DND-41 (cell line): ENCODE measurements at regions not wholly inside any gene's neighbourhood (a gene's known extent, or its start where the extent isn't known, plus 50 kb on each side); places are given as distances from the start of the nearest gene placed in this dataset.

Experiments
- ATAC-seq: fragments of 200-7000 bp; cut with Tn5 transposase; 3 replicates; pipeline ENCODE4 v1.9.1; 2021; ENCODE audit warnings: low read depth; ENCODE audit not compliant: insufficient read depth
- DNase-seq: peaks from one replicate; pipeline ENCODE4 v3.0.0-alpha.2; 2020
- H2AFZ ChIP-seq: 2 replicates; pipeline ENCODE4 v1.6.0; 2012; ENCODE audit warnings: low read depth, low read length
- H3K27ac ChIP-seq: 2 replicates; pipeline ENCODE4 v1.5.1; 2012; ENCODE audit warnings: low read length, inconsistent platforms
- H3K27me3 ChIP-seq: fragments of 200-600 bp; sonication (generic); 2 replicates; pipeline ENCODE4 v1.6.0; 2012; ENCODE audit warnings: low read length, mild to moderate bottlenecking, inconsistent platforms; ENCODE audit not compliant: insufficient read depth, poor library complexity
- H3K36me3 ChIP-seq: 2 replicates; pipeline ENCODE4 v1.5.1; 2012; ENCODE audit warnings: low read length, inconsistent platforms; ENCODE audit not compliant: insufficient read depth
- H3K4me1 ChIP-seq: 2 replicates; pipeline ENCODE4 v1.5.1; 2012; ENCODE audit warnings: mild to moderate bottlenecking, low read length; ENCODE audit not compliant: insufficient read depth
- H3K4me2 ChIP-seq: 2 replicates; pipeline ENCODE4 v1.6.0; 2012; ENCODE audit warnings: mild to moderate bottlenecking, moderate library complexity, low read length, inconsistent platforms; ENCODE audit not compliant: insufficient read depth
- H3K4me3 ChIP-seq, 2 experiments: fragments of 200-600 bp in 1 of 2; shearing (Covaris generic) in 1 of 2; 2 replicates each; pipeline ENCODE4 v1.5.1; 2012 to 2016; ENCODE audit warnings: inconsistent platforms in 2 of 2, low read length in 2 of 2, mild to moderate bottlenecking in 2 of 2, low read depth in 1 of 2, moderate library complexity in 1 of 2
- H3K79me2 ChIP-seq: 2 replicates; pipeline ENCODE4 v1.6.0; 2012; ENCODE audit warnings: low read length, inconsistent platforms; ENCODE audit not compliant: insufficient read depth
- H3K9ac ChIP-seq: 2 replicates; pipeline ENCODE4 v1.6.0; 2012; ENCODE audit warnings: low read depth, mild to moderate bottlenecking, inconsistent platforms, low read length, moderate library complexity
- H3K9me3 ChIP-seq: 2 replicates; pipeline ENCODE4 v1.5.1; 2012; ENCODE audit warnings: low read length, moderate library complexity, mild to moderate bottlenecking, inconsistent platforms; ENCODE audit not compliant: insufficient read depth, severe bottlenecking
- H4K20me1 ChIP-seq: 2 replicates; pipeline ENCODE4 v1.6.0; 2012; ENCODE audit warnings: low read length; ENCODE audit not compliant: insufficient read depth
- CTCF ChIP-seq: IDR thresholded peaks from 2 replicates; pipeline ENCODE4 v1.5.1; 2012; ENCODE audit warnings: borderline replicate concordance, low read length, moderate library complexity, mild to moderate bottlenecking; ENCODE audit not compliant: poor library complexity, severe bottlenecking; ENCODE audit errors: extremely low read depth
- EZH2 ChIP-seq: IDR thresholded peaks from 3 replicates; pipeline ENCODE4 v1.6.1; 2012; ENCODE audit warnings: borderline replicate concordance, low read depth, mild to moderate bottlenecking, moderate library complexity, low read length, inconsistent platforms; ENCODE audit not compliant: severe bottlenecking

GRCh38 chr11:37184326-37184725 is 586.3 kb upstream of the RAG2 start:
- TF ChIP-seq CTCF = no peak
- TF ChIP-seq EZH2 = no peak
- no peak overlapping the region for H3K4me3 ChIP-seq
- no peak overlapping the region for H3K27ac ChIP-seq
- H2AFZ ChIP-seq = no peak overlapping the region
- no peaks in the 10 kb centered on the region for H4K20me1 ChIP-seq
- H3K79me2 ChIP-seq = no peaks in the 10 kb centered on the region
- H3K9ac ChIP-seq = no peak overlapping the region
- ATAC-seq (no peak), DNase-seq (no peak)
- peaks cover 3% of the 10 kb centered on the region for H3K27me3 ChIP-seq
- H3K4me1 ChIP-seq = no peaks in the 10 kb centered on the region
- H3K36me3 ChIP-seq = no peaks in the 10 kb centered on the region
- H3K9me3 ChIP-seq = no peaks in the 10 kb centered on the region
- no peak overlapping the region for H3K4me2 ChIP-seq

- no peaks in the 10 kb centered on the region for H3K36me3 ChIP-seq
- no peak overlapping the region for H2AFZ ChIP-seq
- H3K4me3 ChIP-seq = no peak overlapping the region
- H3K27me3 ChIP-seq = peaks cover 3% of the 10 kb centered on the region
- H4K20me1 ChIP-seq = no peaks in the 10 kb centered on the region
- ATAC-seq (no peak), DNase-seq (no peak)
- no peak overlapping the region for H3K4me2 ChIP-seq
- no peaks in the 10 kb centered on the region for H3K79me2 ChIP-seq
- no peak overlapping the region for H3K27ac ChIP-seq
- H3K9ac ChIP-seq = no peak overlapping the region
- no peak for TF ChIP-seq CTCF
- no peak for TF ChIP-seq EZH2
- H3K9me3 ChIP-seq = no peaks in the 10 kb centered on the region
- H3K4me1 ChIP-seq = no peaks in the 10 kb centered on the region
Observed at GRCh38 chr11:37182031-37182430, 584.0 kb upstream of the RAG2 start.

GRCh38 chr11:37177721-37178120 is 579.7 kb upstream of the RAG2 start:
- H3K4me1 ChIP-seq = no peaks in the 10 kb centered on the region
- no peaks in the 10 kb centered on the region for H3K79me2 ChIP-seq
- DNase-seq = no peak
- no peaks in the 10 kb centered on the region for H4K20me1 ChIP-seq
- ATAC-seq = no peak
- no peak overlapping the region for H3K4me3 ChIP-seq
- no peaks in the 10 kb centered on the region for H3K36me3 ChIP-seq
- H3K9ac ChIP-seq = no peak overlapping the region
- H3K4me2 ChIP-seq = no peak overlapping the region
- H3K27ac ChIP-seq = no peak overlapping the region
- H3K27me3 ChIP-seq = peaks cover 3% of the 10 kb centered on the region
- H2AFZ ChIP-seq = no peak overlapping the region
- TF ChIP-seq CTCF = no peak
- no peak for TF ChIP-seq EZH2
- no peaks in the 10 kb centered on the region for H3K9me3 ChIP-seq

- ATAC-seq = no peak
- Histone ChIP-seq H3K4me2 (no peak overlapping the region), H3K27ac (no peak overlapping the region), H3K9ac (no peak overlapping the region), H3K4me1 (no peaks in the 10 kb centered on the region), H3K36me3 (no peaks in the 10 kb centered on the region), H3K79me2 (no peaks in the 10 kb centered on the region), H4K20me1 (no peaks in the 10 kb centered on the region), H3K27me3 (peaks cover 8% of the 10 kb centered on the region), H2AFZ (no peak overlapping the region), H3K9me3 (no peaks in the 10 kb centered on the region), H3K4me3 (no peak overlapping the region)
- no peak for TF ChIP-seq EZH2
- no peak for TF ChIP-seq CTCF
- no peak for DNase-seq
Observed at GRCh38 chr11:37171451-37171850, 573.4 kb upstream of the RAG2 start.
